ENCODE measurements at regions not wholly inside any gene's neighbourhood (a gene's known extent, or its start where the extent isn't known, plus 50 kb on each side); places are given as distances from the start of the nearest gene placed in this dataset.

GRCh38 chr21:38206646-38207045 lies 50.1 kb upstream of the KCNJ15 start:
- no peak overlapping the region for H3K4me3 ChIP-seq
- H3K36me3 ChIP-seq, result no peaks in the 10 kb centered on the region
- WGBS, 3 donors, result 84 to 93% (median 86%) methylated on average over 10 of the region's 10 CpGs
- DNase-seq, result no peak
- TF ChIP-seq EP300 (IDR thresholded peaks at IDR 0.05), result no peak
- TF ChIP-seq CTCF (IDR thresholded peaks at IDR 0.05), result no peak
- no peak for TF ChIP-seq POLR2A (IDR thresholded peaks at IDR 0.05)
- H3K9me3 ChIP-seq, result no peaks in the 10 kb centered on the region
- no peaks in the 10 kb centered on the region for H3K4me1 ChIP-seq (ENCODE audit: insufficient read depth)
- H3K27me3 ChIP-seq, result no peaks in the 10 kb centered on the region
- H3K27ac ChIP-seq, result no peak overlapping the region
- intact Hi-C loops (cut with DNase I), result no loop called here
